Epidermal melanocyte (primary cell): ENCODE measurements at regions not wholly inside any gene's neighbourhood (a gene's known extent, or its start where the extent isn't known, plus 50 kb on each side); places are given as distances from the start of the nearest gene placed in this dataset.
"Not testable (repeated sequence)": the region's sequence is repeated elsewhere in the genome, so short reads cannot be mapped to it uniquely, and the experiment has no call there.

Experiments used
- DNase-seq: peaks from one replicate; pipeline ENCODE4 v3.0.0; 2011; ENCODE audit warnings: low spot score; ENCODE audit not compliant: insufficient read length

- no peak for DNase-seq
These were observed 281.7 kb upstream of the CXADR start for GRCh38 chr21:17231124-17231523.

GRCh38 chr21:17231771-17232170, 281.1 kb upstream of the CXADR start:
- DNase-seq = no peak

- no peak for DNase-seq
These were observed 274.4 kb upstream of the CXADR start for GRCh38 chr21:17238468-17238867.

GRCh38 chr21:17250778-17251241, 262.0 kb upstream of the CXADR start:
- DNase-seq = no peak

- DNase-seq = no peak
These were observed 255.1 kb upstream of the CXADR start for GRCh38 chr21:17257784-17258183.

- no peak for DNase-seq
These were observed 248.7 kb upstream of the CXADR start for GRCh38 chr21:17264182-17264581.

- DNase-seq = no peak
These were observed 243.1 kb upstream of the CXADR start for GRCh38 chr21:17269760-17270159.

GRCh38 chr21:17270229-17270628, 242.6 kb upstream of the CXADR start:
- DNase-seq = peak; percentile 60

GRCh38 chr21:17279663-17280062, 233.2 kb upstream of the CXADR start:
- no peak for DNase-seq

- DNase-seq = not testable (repeated sequence)
These were observed 219.8 kb upstream of the CXADR start for GRCh38 chr21:17293016-17293562.

GRCh38 chr21:17295997-17296396, 216.8 kb upstream of the CXADR start:
- DNase-seq = no peak

GRCh38 chr21:17299576-17299975, 213.3 kb upstream of the CXADR start:
- DNase-seq = not testable (repeated sequence)

GRCh38 chr21:17327715-17328114, 185.1 kb upstream of the CXADR start:
- not testable (repeated sequence) for DNase-seq

- DNase-seq = no peak
These were observed 178.4 kb upstream of the CXADR start for GRCh38 chr21:17334484-17334883.

GRCh38 chr21:17340081-17340480, 172.8 kb upstream of the CXADR start:
- DNase-seq = no peak

GRCh38 chr21:17343055-17343454, 169.8 kb upstream of the CXADR start:
- DNase-seq = no peak

- no peak for DNase-seq
These were observed 164.5 kb upstream of the CXADR start for GRCh38 chr21:17348357-17348756.

GRCh38 chr21:17348849-17349248, 164.0 kb upstream of the CXADR start:
- DNase-seq = no peak

- DNase-seq = no peak
These were observed 161.1 kb upstream of the CXADR start for GRCh38 chr21:17351766-17352165.

GRCh38 chr21:17352996-17353655, 159.7 kb upstream of the CXADR start:
- DNase-seq = no peak

- no peak for DNase-seq
These were observed 153.1 kb upstream of the CXADR start for GRCh38 chr21:17359781-17360180.

GRCh38 chr21:17368748-17369363, 144.0 kb upstream of the CXADR start:
- no peak for DNase-seq

GRCh38 chr21:17370263-17370662, 142.6 kb upstream of the CXADR start:
- DNase-seq = no peak
